ENCODE measurements at regions not wholly inside any gene's neighbourhood (a gene's known extent, or its start where the extent isn't known, plus 50 kb on each side); places are given as distances from the start of the nearest gene placed in this dataset.

- Histone ChIP-seq H3K4me1 (ENCODE audit: insufficient read depth, poor library complexity, severe bottlenecking) (no peaks in the 10 kb centered on the region), H3K4me3 (ENCODE audit: severe bottlenecking) (no peak overlapping the region), H3K36me3 (ENCODE audit: low read depth) (no peaks in the 10 kb centered on the region), H3K27me3 (ENCODE audit: insufficient read depth, poor library complexity, severe bottlenecking) (peaks cover 6% of the 10 kb centered on the region), H3K27ac (ENCODE audit: poor library complexity, severe bottlenecking) (no peak overlapping the region), H3K9me3 (ENCODE audit: severe bottlenecking) (no peaks in the 10 kb centered on the region)
- TF ChIP-seq CTCF (IDR thresholded peaks at IDR 0.05; ENCODE audit: poor library complexity, severe bottlenecking): no peak
- DNase-seq (ENCODE audit: low spot score): no peak
- no peak for ATAC-seq (ENCODE audit: low read depth)
These were observed 783.1 kb downstream of the MRPL39 start for GRCh38 chr21:24824209-24824608.

- TF ChIP-seq CTCF (IDR thresholded peaks at IDR 0.05; ENCODE audit: poor library complexity, severe bottlenecking): no peak
- no peak for ATAC-seq (ENCODE audit: low read depth)
These were observed 784.0 kb downstream of the MRPL39 start for GRCh38 chr21:24823247-24823646.

GRCh38 chr21:24785033-24785432, 822.2 kb downstream of the MRPL39 start:
- DNase-seq (ENCODE audit: low spot score) (no peak), ATAC-seq (ENCODE audit: low read depth) (no peak)
- H3K27me3 ChIP-seq (ENCODE audit: insufficient read depth, poor library complexity, severe bottlenecking): no peaks in the 10 kb centered on the region
- no peaks in the 10 kb centered on the region for H3K4me1 ChIP-seq (ENCODE audit: insufficient read depth, poor library complexity, severe bottlenecking)
- H3K36me3 ChIP-seq (ENCODE audit: low read depth): no peaks in the 10 kb centered on the region
- H3K4me3 ChIP-seq (ENCODE audit: severe bottlenecking): no peak overlapping the region
- no peak overlapping the region for H3K27ac ChIP-seq (ENCODE audit: poor library complexity, severe bottlenecking)
- TF ChIP-seq CTCF (IDR thresholded peaks at IDR 0.05; ENCODE audit: poor library complexity, severe bottlenecking): no peak
- H3K9me3 ChIP-seq (ENCODE audit: severe bottlenecking): no peaks in the 10 kb centered on the region

More at GRCh38 chr21:24823247-24823646, 784.0 kb downstream of the MRPL39 start:
- Histone ChIP-seq H3K4me1 (ENCODE audit: insufficient read depth, poor library complexity, severe bottlenecking) (no peaks in the 10 kb centered on the region), H3K9me3 (ENCODE audit: severe bottlenecking) (no peaks in the 10 kb centered on the region), H3K27ac (ENCODE audit: poor library complexity, severe bottlenecking) (no peak overlapping the region), H3K36me3 (ENCODE audit: low read depth) (no peaks in the 10 kb centered on the region), H3K27me3 (ENCODE audit: insufficient read depth, poor library complexity, severe bottlenecking) (peaks cover 7% of the 10 kb centered on the region), H3K4me3 (ENCODE audit: severe bottlenecking) (no peak overlapping the region)
- DNase-seq (ENCODE audit: low spot score): no peak

- ATAC-seq (ENCODE audit: low read depth) (no peak), DNase-seq (ENCODE audit: low spot score) (no peak)
- Histone ChIP-seq H3K27ac (ENCODE audit: poor library complexity, severe bottlenecking) (no peak overlapping the region), H3K27me3 (ENCODE audit: insufficient read depth, poor library complexity, severe bottlenecking) (peaks cover 4% of the 10 kb centered on the region), H3K4me3 (ENCODE audit: severe bottlenecking) (no peak overlapping the region), H3K36me3 (ENCODE audit: low read depth) (no peaks in the 10 kb centered on the region), H3K9me3 (ENCODE audit: severe bottlenecking) (no peaks in the 10 kb centered on the region), H3K4me1 (ENCODE audit: insufficient read depth, poor library complexity, severe bottlenecking) (no peaks in the 10 kb centered on the region)
- no peak for TF ChIP-seq CTCF (IDR thresholded peaks at IDR 0.05; ENCODE audit: poor library complexity, severe bottlenecking)
These were observed 826.1 kb downstream of the MRPL39 start for GRCh38 chr21:24781146-24781545.

- no peak for TF ChIP-seq CTCF (IDR thresholded peaks at IDR 0.05; ENCODE audit: poor library complexity, severe bottlenecking)
- H3K36me3 ChIP-seq (ENCODE audit: low read depth): no peaks in the 10 kb centered on the region
- H3K27ac ChIP-seq (ENCODE audit: poor library complexity, severe bottlenecking): no peak overlapping the region
- no peaks in the 10 kb centered on the region for H3K4me1 ChIP-seq (ENCODE audit: insufficient read depth, poor library complexity, severe bottlenecking)
- no peak overlapping the region for H3K4me3 ChIP-seq (ENCODE audit: severe bottlenecking)
- ATAC-seq (ENCODE audit: low read depth) (no peak), DNase-seq (ENCODE audit: low spot score) (no peak)
- H3K9me3 ChIP-seq (ENCODE audit: severe bottlenecking): no peaks in the 10 kb centered on the region
- H3K27me3 ChIP-seq (ENCODE audit: insufficient read depth, poor library complexity, severe bottlenecking): peaks cover 28% of the 10 kb centered on the region
These were observed 847.8 kb downstream of the MRPL39 start for GRCh38 chr21:24759348-24760075.

All from RWPE2 (cell line).